WTC11 (cell line): ENCODE measurements at regions not wholly inside any gene's neighbourhood (a gene's known extent, or its start where the extent isn't known, plus 50 kb on each side); places are given as distances from the start of the nearest gene placed in this dataset.
"Not testable (repeated sequence)": the region's sequence is repeated elsewhere in the genome, so short reads cannot be mapped to it uniquely, and the experiment has no call there.

ENCODE experiments used
- CTCF ChIP-seq: fragments of 200-600 bp; IDR thresholded peaks from 2 replicates; pipeline ENCODE4 v1.8.0; 2022; ENCODE audit warnings: antibody characterized with exemption
- ETV6 ChIP-seq: sonication (generic); formaldehyde crosslinking; IDR thresholded peaks from 2 replicates; pipeline ENCODE4 v1.8.1; 2022; ENCODE audit warnings: mild to moderate bottlenecking, missing genetic modification reagents
- HMGA2 ChIP-seq: fragments of 250-450 bp; sonication (Bioruptor Pico); IDR thresholded peaks from 2 replicates; pipeline ENCODE4 v1.4.0; 2021; ENCODE audit warnings: mild to moderate bottlenecking, moderate library complexity
- JUN ChIP-seq: sonication (generic); formaldehyde crosslinking; IDR thresholded peaks from 2 replicates; pipeline ENCODE4 v1.8.0; 2023; ENCODE audit warnings: mild to moderate bottlenecking, missing genetic modification reagents
- NR2C2 ChIP-seq: sonication (generic); formaldehyde crosslinking; IDR thresholded peaks from 2 replicates; pipeline ENCODE4 v1.8.0; 2022; ENCODE audit warnings: mild to moderate bottlenecking, missing genetic modification reagents
- USF2 ChIP-seq: sonication (generic); formaldehyde crosslinking; IDR thresholded peaks from 2 replicates; pipeline ENCODE4 v1.8.1; 2023; ENCODE audit warnings: mild to moderate bottlenecking, missing genetic modification reagents, moderate library complexity
- ZNF138 ChIP-seq: sonication (generic); formaldehyde crosslinking; conservative IDR thresholded peaks from 2 replicates; pipeline ENCODE4 v1.8.1; 2022; ENCODE audit warnings: mild to moderate bottlenecking, moderate library complexity, missing genetic modification reagents
- ZNF263 ChIP-seq: sonication (generic); formaldehyde crosslinking; IDR thresholded peaks from 2 replicates; pipeline ENCODE4 v1.8.1; 2022; ENCODE audit warnings: low read depth, mild to moderate bottlenecking, moderate library complexity, missing genetic modification reagents
- ZNF512 ChIP-seq: sonication (generic); formaldehyde crosslinking; IDR thresholded peaks from 2 replicates; pipeline ENCODE4 v1.8.1; 2022; ENCODE audit warnings: missing genetic modification reagents, borderline replicate concordance
- ZNF671 ChIP-seq: fragments of 250-450 bp; sonication (Bioruptor Pico); IDR thresholded peaks from 2 replicates; pipeline ENCODE4 v1.8.0; 2021; ENCODE audit warnings: mild to moderate bottlenecking
- TF ChIP-seq, protein P1 (sequence below): sonication (generic); formaldehyde crosslinking; IDR thresholded peaks from 2 replicates; pipeline ENCODE4 v1.8.0; 2022; ENCODE audit warnings: mild to moderate bottlenecking, missing genetic modification reagents
- TF ChIP-seq, protein P2 (sequence below): sonication (generic); formaldehyde crosslinking; IDR thresholded peaks from 2 replicates; pipeline ENCODE4 v1.8.0; 2022; ENCODE audit warnings: missing genetic modification reagents
- TF ChIP-seq, protein P3 (sequence below): sonication (generic); formaldehyde crosslinking; IDR thresholded peaks from 2 replicates; pipeline ENCODE4 v1.8.1; 2023; ENCODE audit warnings: mild to moderate bottlenecking, missing genetic modification reagents, borderline replicate concordance
- TF ChIP-seq, protein P4 (sequence below): sonication (generic); formaldehyde crosslinking; conservative IDR thresholded peaks from 2 replicates; pipeline ENCODE4 v1.8.1; 2022; ENCODE audit warnings: mild to moderate bottlenecking, missing genetic modification reagents

GRCh38 chr13:18663222-18663621, 518.4 kb downstream of the TUBA3C start:
- TF ChIP-seq CTCF; ZNF138; JUN (CRISPR knock-in tag); ZNF512 (CRISPR knock-in tag); ZNF671 (CRISPR knock-in tag); ETV6; ZNF263 (CRISPR knock-in tag); USF2 (CRISPR knock-in tag); NR2C2 (CRISPR knock-in tag); HMGA2 (CRISPR knock-in tag): not testable (repeated sequence)
- TF ChIP-seq, protein P1, sequence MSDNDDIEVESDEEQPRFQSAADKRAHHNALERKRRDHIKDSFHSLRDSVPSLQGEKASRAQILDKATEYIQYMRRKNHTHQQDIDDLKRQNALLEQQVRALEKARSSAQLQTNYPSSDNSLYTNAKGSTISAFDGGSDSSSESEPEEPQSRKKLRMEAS (CRISPR knock-in tag), result not testable (repeated sequence)
- TF ChIP-seq, protein P2, sequence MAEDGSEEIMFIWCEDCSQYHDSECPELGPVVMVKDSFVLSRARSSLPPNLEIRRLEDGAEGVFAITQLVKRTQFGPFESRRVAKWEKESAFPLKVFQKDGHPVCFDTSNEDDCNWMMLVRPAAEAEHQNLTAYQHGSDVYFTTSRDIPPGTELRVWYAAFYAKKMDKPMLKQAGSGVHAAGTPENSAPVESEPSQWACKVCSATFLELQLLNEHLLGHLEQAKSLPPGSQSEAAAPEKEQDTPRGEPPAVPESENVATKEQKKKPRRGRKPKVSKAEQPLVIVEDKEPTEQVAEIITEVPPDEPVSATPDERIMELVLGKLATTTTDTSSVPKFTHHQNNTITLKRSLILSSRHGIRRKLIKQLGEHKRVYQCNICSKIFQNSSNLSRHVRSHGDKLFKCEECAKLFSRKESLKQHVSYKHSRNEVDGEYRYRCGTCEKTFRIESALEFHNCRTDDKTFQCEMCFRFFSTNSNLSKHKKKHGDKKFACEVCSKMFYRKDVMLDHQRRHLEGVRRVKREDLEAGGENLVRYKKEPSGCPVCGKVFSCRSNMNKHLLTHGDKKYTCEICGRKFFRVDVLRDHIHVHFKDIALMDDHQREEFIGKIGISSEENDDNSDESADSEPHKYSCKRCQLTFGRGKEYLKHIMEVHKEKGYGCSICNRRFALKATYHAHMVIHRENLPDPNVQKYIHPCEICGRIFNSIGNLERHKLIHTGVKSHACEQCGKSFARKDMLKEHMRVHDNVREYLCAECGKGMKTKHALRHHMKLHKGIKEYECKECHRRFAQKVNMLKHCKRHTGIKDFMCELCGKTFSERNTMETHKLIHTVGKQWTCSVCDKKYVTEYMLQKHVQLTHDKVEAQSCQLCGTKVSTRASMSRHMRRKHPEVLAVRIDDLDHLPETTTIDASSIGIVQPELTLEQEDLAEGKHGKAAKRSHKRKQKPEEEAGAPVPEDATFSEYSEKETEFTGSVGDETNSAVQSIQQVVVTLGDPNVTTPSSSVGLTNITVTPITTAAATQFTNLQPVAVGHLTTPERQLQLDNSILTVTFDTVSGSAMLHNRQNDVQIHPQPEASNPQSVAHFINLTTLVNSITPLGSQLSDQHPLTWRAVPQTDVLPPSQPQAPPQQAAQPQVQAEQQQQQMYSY (CRISPR knock-in tag), result not testable (repeated sequence)
- TF ChIP-seq, protein P3, sequence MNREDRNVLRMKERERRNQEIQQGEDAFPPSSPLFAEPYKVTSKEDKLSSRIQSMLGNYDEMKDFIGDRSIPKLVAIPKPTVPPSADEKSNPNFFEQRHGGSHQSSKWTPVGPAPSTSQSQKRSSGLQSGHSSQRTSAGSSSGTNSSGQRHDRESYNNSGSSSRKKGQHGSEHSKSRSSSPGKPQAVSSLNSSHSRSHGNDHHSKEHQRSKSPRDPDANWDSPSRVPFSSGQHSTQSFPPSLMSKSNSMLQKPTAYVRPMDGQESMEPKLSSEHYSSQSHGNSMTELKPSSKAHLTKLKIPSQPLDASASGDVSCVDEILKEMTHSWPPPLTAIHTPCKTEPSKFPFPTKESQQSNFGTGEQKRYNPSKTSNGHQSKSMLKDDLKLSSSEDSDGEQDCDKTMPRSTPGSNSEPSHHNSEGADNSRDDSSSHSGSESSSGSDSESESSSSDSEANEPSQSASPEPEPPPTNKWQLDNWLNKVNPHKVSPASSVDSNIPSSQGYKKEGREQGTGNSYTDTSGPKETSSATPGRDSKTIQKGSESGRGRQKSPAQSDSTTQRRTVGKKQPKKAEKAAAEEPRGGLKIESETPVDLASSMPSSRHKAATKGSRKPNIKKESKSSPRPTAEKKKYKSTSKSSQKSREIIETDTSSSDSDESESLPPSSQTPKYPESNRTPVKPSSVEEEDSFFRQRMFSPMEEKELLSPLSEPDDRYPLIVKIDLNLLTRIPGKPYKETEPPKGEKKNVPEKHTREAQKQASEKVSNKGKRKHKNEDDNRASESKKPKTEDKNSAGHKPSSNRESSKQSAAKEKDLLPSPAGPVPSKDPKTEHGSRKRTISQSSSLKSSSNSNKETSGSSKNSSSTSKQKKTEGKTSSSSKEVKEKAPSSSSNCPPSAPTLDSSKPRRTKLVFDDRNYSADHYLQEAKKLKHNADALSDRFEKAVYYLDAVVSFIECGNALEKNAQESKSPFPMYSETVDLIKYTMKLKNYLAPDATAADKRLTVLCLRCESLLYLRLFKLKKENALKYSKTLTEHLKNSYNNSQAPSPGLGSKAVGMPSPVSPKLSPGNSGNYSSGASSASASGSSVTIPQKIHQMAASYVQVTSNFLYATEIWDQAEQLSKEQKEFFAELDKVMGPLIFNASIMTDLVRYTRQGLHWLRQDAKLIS (CRISPR knock-in tag), result not testable (repeated sequence)
- TF ChIP-seq, protein P4, sequence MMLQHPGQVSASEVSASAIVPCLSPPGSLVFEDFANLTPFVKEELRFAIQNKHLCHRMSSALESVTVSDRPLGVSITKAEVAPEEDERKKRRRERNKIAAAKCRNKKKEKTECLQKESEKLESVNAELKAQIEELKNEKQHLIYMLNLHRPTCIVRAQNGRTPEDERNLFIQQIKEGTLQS (CRISPR knock-in tag), result not testable (repeated sequence)
